Astrocyte of the cerebellum (primary cell): ENCODE measurements at regions not wholly inside any gene's neighbourhood (a gene's known extent, or its start where the extent isn't known, plus 50 kb on each side); places are given as distances from the start of the nearest gene placed in this dataset.
"Not testable (repeated sequence)": the region's sequence is repeated elsewhere in the genome, so short reads cannot be mapped to it uniquely, and the experiment has no call there.

Source experiments
- DNase-seq: peaks from one replicate; pipeline ENCODE4 v3.0.0-alpha.2; 2011; ENCODE audit warnings: low read depth
- H3K4me3 ChIP-seq: 2 replicates; pipeline ENCODE4 v1.5.1; 2011; ENCODE audit warnings: mild to moderate bottlenecking, low read depth, low read length, moderate library complexity
- CTCF ChIP-seq: IDR thresholded peaks from 2 replicates; pipeline ENCODE4 v1.5.1; 2012; ENCODE audit warnings: low read length, low read depth, moderate library complexity, mild to moderate bottlenecking; ENCODE audit errors: missing control alignments
- in situ Hi-C: cut with HindIII; loops from 2 replicates; pipeline ENCODE4 v1.10.0; 2017; ENCODE audit warnings: low sequenced_read_pairs

GRCh38 chr10:51010977-51011376 lies 63.3 kb upstream of the PRKG1 start:
- no peak overlapping the region for H3K4me3 ChIP-seq
- DNase-seq: no peak
- in situ Hi-C loops: no loop called here
- TF ChIP-seq CTCF: peak; percentile 82

- no peak overlapping the region for H3K4me3 ChIP-seq
- no peak for TF ChIP-seq CTCF
- in situ Hi-C loops: no loop called here
- no peak for DNase-seq
Measured at GRCh38 chr10:51012073-51012472, 62.2 kb upstream of the PRKG1 start.

GRCh38 chr10:51014680-51015389 lies 59.5 kb upstream of the PRKG1 start:
- in situ Hi-C loops: no loop called here
- DNase-seq: no peak
- H3K4me3 ChIP-seq: no peak overlapping the region
- TF ChIP-seq CTCF: no peak

- DNase-seq, H3K4me3 ChIP-seq, in situ Hi-C loops: not testable (repeated sequence)
Measured at GRCh38 chr10:51015390-51015754, 58.9 kb upstream of the PRKG1 start.

GRCh38 chr10:51020200-51020599 lies 54.1 kb upstream of the PRKG1 start:
- H3K4me3 ChIP-seq: no peak overlapping the region
- DNase-seq: no peak
- TF ChIP-seq CTCF: no peak
- in situ Hi-C loops: no loop called here

GRCh38 chr10:51022933-51023585 lies 51.2 kb upstream of the PRKG1 start:
- no peak for DNase-seq
- in situ Hi-C loops: no loop called here
- TF ChIP-seq CTCF: no peak
- H3K4me3 ChIP-seq: no peak overlapping the region

GRCh38 chr10:51023636-51024035 lies 50.7 kb upstream of the PRKG1 start:
- no peak for DNase-seq
- no peak overlapping the region for H3K4me3 ChIP-seq
- in situ Hi-C loops: no loop called here
- no peak for TF ChIP-seq CTCF
